ENCODE measurements at regions not wholly inside any gene's neighbourhood (a gene's known extent, or its start where the extent isn't known, plus 50 kb on each side); places are given as distances from the start of the nearest gene placed in this dataset.

DNA sequence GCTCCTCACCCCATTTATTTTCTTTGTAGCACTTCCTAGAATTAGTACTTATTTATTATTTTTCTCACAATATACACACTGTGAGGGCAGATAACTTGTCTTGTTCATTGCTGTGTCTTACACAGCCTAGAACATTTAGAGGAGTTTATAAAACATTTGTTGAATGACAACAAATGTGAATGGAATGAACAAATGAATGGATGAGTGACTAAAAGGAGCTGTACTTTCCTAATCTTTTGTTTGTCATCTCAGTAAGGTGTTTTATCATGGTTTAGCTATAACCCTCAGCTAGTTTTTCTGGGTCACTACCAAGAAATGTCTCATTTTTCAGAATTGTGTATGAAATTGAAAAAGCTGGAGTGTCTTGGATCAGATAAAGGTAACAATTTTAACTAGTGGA, 239.3 kb upstream of the KCNK2 start:
- H3K27ac ChIP-seq (ENCODE audit: low read length in 2 of 2) = no peak overlapping the region
- no peaks in the 10 kb centered on the region for H3K4me1 ChIP-seq (ENCODE audit: control insufficient read depth in 2 of 2, insufficient read depth in 2 of 2, low read length in 2 of 2)
- no peak overlapping the region for H3K4me3 ChIP-seq (ENCODE audit: control extremely low read depth in 1 of 5, extremely low read depth in 1 of 5, insufficient read depth in 1 of 5, low read depth in 2 of 5, low read length in 4 of 5)
- H3K9me3 Mint-ChIP-seq (ENCODE audit: insufficient read depth) = no peaks in the 10 kb centered on the region
- intact Hi-C loops (cut with micrococcal nuclease) = no loop called here
- H3K4me1 Mint-ChIP-seq = no peaks in the 10 kb centered on the region
- no peak overlapping the region for H3K4me2 ChIP-seq (replicated peaks; ENCODE audit: low read depth, low read length, poor library complexity, severe bottlenecking)
- ATAC-seq (ENCODE audit: low read depth) (no peak), DNase-seq (no peak)
- POLR2A ChIA-PET = no interaction called here
- TF ChIP-seq, protein P1, sequence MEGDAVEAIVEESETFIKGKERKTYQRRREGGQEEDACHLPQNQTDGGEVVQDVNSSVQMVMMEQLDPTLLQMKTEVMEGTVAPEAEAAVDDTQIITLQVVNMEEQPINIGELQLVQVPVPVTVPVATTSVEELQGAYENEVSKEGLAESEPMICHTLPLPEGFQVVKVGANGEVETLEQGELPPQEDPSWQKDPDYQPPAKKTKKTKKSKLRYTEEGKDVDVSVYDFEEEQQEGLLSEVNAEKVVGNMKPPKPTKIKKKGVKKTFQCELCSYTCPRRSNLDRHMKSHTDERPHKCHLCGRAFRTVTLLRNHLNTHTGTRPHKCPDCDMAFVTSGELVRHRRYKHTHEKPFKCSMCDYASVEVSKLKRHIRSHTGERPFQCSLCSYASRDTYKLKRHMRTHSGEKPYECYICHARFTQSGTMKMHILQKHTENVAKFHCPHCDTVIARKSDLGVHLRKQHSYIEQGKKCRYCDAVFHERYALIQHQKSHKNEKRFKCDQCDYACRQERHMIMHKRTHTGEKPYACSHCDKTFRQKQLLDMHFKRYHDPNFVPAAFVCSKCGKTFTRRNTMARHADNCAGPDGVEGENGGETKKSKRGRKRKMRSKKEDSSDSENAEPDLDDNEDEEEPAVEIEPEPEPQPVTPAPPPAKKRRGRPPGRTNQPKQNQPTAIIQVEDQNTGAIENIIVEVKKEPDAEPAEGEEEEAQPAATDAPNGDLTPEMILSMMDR (IDR thresholded peaks at IDR 0.05) = no peak
- TF ChIP-seq EZH2 (IDR thresholded peaks at IDR 0.05; ENCODE audit: borderline replicate concordance, insufficient read depth, low read depth, low read length, poor library complexity, severe bottlenecking) = no peak
- H3K4me3 Mint-ChIP-seq = no peak overlapping the region
- CTCF ChIA-PET = no interaction called here
- no peaks in the 10 kb centered on the region for H3K9me3 ChIP-seq (ENCODE audit: control extremely low read depth in 1 of 3, control insufficient read depth in 2 of 3, insufficient read depth in 1 of 3, low read length in 2 of 3)
- H3K79me2 ChIP-seq (ENCODE audit: control insufficient read depth, insufficient read depth, low read length) = no peaks in the 10 kb centered on the region
- H3K27me3 Mint-ChIP-seq = no peaks in the 10 kb centered on the region
- no peak overlapping the region for H2AFZ ChIP-seq (ENCODE audit: insufficient read depth, low read depth, low read length, poor library complexity, severe bottlenecking)
- H3K36me3 ChIP-seq (replicated peaks in 1 of 2; ENCODE audit: control extremely low read depth in 1 of 2, control insufficient read depth in 1 of 2, extremely low read depth in 1 of 2, insufficient read depth in 2 of 2, low read length in 1 of 2) = no peaks in the 10 kb centered on the region
- H3K27me3 ChIP-seq (replicated peaks in 1 of 4; ENCODE audit: control extremely low read depth in 1 of 4, control insufficient read depth in 3 of 4, insufficient read depth in 4 of 4, low read length in 3 of 4) = no peaks in the 10 kb centered on the region
- no peak overlapping the region for H3K9ac ChIP-seq (ENCODE audit: low read length)
- H3K27ac Mint-ChIP-seq = no peak overlapping the region
- no peaks in the 10 kb centered on the region for H4K20me1 ChIP-seq (ENCODE audit: control insufficient read depth, insufficient read depth, low read length, poor library complexity, severe bottlenecking)

DNA sequence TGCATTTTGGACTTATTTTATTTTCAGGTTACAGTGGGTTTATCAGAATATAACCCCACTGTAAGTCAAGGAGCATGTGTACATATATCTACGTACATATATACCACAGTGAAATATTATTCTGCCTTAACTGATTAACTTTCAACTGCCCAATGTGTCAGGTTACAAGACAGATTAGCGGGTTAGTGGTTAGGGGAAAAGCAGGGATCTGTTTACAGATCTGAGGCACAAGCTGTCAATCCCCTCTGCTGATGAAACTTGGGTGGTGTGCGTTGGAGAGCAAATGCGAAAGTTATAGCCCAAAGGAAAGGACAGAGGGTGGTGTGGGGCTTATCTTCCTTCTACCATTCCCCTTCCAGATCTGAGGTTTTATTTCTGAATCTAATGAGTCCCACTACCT, 238.2 kb upstream of the KCNK2 start:
- H3K4me2 ChIP-seq (replicated peaks; ENCODE audit: low read depth, low read length, poor library complexity, severe bottlenecking) = no peak overlapping the region
- H3K27ac Mint-ChIP-seq = no peak overlapping the region
- ChIA-PET POLR2A (no interaction called here), CTCF (no interaction called here)
- H3K27me3 Mint-ChIP-seq = no peaks in the 10 kb centered on the region
- no peak for ATAC-seq (ENCODE audit: low read depth)
- H3K36me3 ChIP-seq (replicated peaks in 1 of 2; ENCODE audit: control extremely low read depth in 1 of 2, control insufficient read depth in 1 of 2, extremely low read depth in 1 of 2, insufficient read depth in 2 of 2, low read length in 1 of 2) = no peaks in the 10 kb centered on the region
- H2AFZ ChIP-seq (ENCODE audit: insufficient read depth, low read depth, low read length, poor library complexity, severe bottlenecking) = no peak overlapping the region
- no peak overlapping the region for H3K27ac ChIP-seq (ENCODE audit: low read length in 2 of 2)
- no peak overlapping the region for H3K4me3 Mint-ChIP-seq
- H4K20me1 ChIP-seq (ENCODE audit: control insufficient read depth, insufficient read depth, low read length, poor library complexity, severe bottlenecking) = no peaks in the 10 kb centered on the region
- H3K4me3 ChIP-seq (ENCODE audit: control extremely low read depth in 1 of 5, extremely low read depth in 1 of 5, insufficient read depth in 1 of 5, low read depth in 2 of 5, low read length in 4 of 5) = no peak overlapping the region
- no peaks in the 10 kb centered on the region for H3K27me3 ChIP-seq (replicated peaks in 1 of 4; ENCODE audit: control extremely low read depth in 1 of 4, control insufficient read depth in 3 of 4, insufficient read depth in 4 of 4, low read length in 3 of 4)
- no CpG with 5 or more reads among the region's 4 CpGs for WGBS (ENCODE audit: insufficient coverage)
- no peak for DNase-seq
- no peaks in the 10 kb centered on the region for H3K9me3 Mint-ChIP-seq (ENCODE audit: insufficient read depth)
- H3K79me2 ChIP-seq (ENCODE audit: control insufficient read depth, insufficient read depth, low read length) = no peaks in the 10 kb centered on the region
- H3K9me3 ChIP-seq (ENCODE audit: control extremely low read depth in 1 of 3, control insufficient read depth in 2 of 3, insufficient read depth in 1 of 3, low read length in 2 of 3) = no peaks in the 10 kb centered on the region
- no peaks in the 10 kb centered on the region for H3K4me1 Mint-ChIP-seq
- H3K4me1 ChIP-seq (ENCODE audit: control insufficient read depth in 2 of 2, insufficient read depth in 2 of 2, low read length in 2 of 2) = no peaks in the 10 kb centered on the region
- intact Hi-C loops (cut with micrococcal nuclease) = no loop called here
- no peak for TF ChIP-seq EZH2 (IDR thresholded peaks at IDR 0.05; ENCODE audit: borderline replicate concordance, insufficient read depth, low read depth, low read length, poor library complexity, severe bottlenecking)
- TF ChIP-seq, protein P1 (IDR thresholded peaks at IDR 0.05) = no peak
- no peak overlapping the region for H3K9ac ChIP-seq (ENCODE audit: low read length)
